ENCODE measurements at regions not wholly inside any gene's neighbourhood (a gene's known extent, or its start where the extent isn't known, plus 50 kb on each side); places are given as distances from the start of the nearest gene placed in this dataset.

- TF ChIP-seq EZH2 (IDR thresholded peaks at IDR 0.05; ENCODE audit: low read length), result no peak
- TF ChIP-seq, protein P1, sequence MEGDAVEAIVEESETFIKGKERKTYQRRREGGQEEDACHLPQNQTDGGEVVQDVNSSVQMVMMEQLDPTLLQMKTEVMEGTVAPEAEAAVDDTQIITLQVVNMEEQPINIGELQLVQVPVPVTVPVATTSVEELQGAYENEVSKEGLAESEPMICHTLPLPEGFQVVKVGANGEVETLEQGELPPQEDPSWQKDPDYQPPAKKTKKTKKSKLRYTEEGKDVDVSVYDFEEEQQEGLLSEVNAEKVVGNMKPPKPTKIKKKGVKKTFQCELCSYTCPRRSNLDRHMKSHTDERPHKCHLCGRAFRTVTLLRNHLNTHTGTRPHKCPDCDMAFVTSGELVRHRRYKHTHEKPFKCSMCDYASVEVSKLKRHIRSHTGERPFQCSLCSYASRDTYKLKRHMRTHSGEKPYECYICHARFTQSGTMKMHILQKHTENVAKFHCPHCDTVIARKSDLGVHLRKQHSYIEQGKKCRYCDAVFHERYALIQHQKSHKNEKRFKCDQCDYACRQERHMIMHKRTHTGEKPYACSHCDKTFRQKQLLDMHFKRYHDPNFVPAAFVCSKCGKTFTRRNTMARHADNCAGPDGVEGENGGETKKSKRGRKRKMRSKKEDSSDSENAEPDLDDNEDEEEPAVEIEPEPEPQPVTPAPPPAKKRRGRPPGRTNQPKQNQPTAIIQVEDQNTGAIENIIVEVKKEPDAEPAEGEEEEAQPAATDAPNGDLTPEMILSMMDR (optimal IDR thresholded peaks at IDR 0.05 in 1 of 3, IDR thresholded peaks at IDR 0.05 in 1 of 3, conservative IDR thresholded peaks at IDR 0.05 in 1 of 3; ENCODE audit: extremely low read depth in 1 of 3, insufficient read depth in 2 of 3, low read length in 3 of 3), result no peak
These were observed 96.2 kb upstream of the NAP1L1 start for GRCh38 chr12:76180401-76181277.
